GM20000 (cell line): ENCODE measurements at regions not wholly inside any gene's neighbourhood (a gene's known extent, or its start where the extent isn't known, plus 50 kb on each side); places are given as distances from the start of the nearest gene placed in this dataset.
A peak's percentile ranks its signal among the peaks of the same experiment; 100 is the strongest.

Experiments
- DNase-seq: peaks from one replicate; pipeline ENCODE4 v3.0.0; 2012; ENCODE audit warnings: low spot score
- TF ChIP-seq, protein P1 (sequence below): IDR thresholded peaks from 2 replicates; pipeline ENCODE4 v1.5.1; 2012; ENCODE audit warnings: mild to moderate bottlenecking, control low read depth; ENCODE audit errors: extremely low read depth, missing control alignments

DNA sequence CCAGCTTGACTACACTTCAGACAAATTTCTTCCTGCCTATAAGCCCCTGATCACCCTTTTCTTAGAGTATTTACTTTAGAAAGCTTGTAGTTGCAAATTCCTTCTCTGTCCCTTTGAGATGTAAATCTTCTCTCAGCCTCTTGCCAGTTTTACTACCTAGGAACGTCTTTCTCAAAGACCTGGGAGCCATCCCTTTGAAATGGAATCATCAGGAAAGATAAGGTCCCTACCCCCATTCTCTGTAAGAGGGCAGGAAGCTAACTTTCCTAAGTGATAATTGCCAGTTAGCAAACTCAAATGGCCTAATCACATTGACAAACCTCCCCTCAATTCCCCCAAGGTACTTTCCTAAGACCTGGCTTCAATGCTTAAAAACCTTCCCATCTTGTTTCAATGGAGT, 304.5 kb downstream of the MDFIC start:
- TF ChIP-seq, protein P1, sequence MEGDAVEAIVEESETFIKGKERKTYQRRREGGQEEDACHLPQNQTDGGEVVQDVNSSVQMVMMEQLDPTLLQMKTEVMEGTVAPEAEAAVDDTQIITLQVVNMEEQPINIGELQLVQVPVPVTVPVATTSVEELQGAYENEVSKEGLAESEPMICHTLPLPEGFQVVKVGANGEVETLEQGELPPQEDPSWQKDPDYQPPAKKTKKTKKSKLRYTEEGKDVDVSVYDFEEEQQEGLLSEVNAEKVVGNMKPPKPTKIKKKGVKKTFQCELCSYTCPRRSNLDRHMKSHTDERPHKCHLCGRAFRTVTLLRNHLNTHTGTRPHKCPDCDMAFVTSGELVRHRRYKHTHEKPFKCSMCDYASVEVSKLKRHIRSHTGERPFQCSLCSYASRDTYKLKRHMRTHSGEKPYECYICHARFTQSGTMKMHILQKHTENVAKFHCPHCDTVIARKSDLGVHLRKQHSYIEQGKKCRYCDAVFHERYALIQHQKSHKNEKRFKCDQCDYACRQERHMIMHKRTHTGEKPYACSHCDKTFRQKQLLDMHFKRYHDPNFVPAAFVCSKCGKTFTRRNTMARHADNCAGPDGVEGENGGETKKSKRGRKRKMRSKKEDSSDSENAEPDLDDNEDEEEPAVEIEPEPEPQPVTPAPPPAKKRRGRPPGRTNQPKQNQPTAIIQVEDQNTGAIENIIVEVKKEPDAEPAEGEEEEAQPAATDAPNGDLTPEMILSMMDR, result no peak
- DNase-seq, result no peak

DNA sequence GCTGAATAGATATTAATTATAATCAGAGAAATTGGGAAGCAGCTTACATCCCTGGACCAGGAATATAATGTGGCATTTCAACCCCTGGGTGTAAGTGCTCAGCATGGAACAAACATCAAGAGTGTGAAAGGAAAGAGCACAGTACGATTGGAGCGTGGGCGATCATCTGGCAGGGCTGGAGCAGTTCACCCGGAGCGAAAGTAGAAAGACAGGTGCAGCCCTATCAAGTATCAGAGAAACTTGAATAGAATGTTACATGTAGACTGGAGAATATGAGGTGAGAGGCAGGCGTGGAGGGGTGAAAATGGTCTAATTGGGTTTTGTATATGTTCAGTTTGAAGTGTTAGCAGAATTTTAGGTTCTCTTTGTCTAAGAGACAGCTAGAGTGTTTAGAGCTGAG, 303.0 kb downstream of the MDFIC start:
- no peak for DNase-seq
- TF ChIP-seq, protein P1, result no peak

DNA sequence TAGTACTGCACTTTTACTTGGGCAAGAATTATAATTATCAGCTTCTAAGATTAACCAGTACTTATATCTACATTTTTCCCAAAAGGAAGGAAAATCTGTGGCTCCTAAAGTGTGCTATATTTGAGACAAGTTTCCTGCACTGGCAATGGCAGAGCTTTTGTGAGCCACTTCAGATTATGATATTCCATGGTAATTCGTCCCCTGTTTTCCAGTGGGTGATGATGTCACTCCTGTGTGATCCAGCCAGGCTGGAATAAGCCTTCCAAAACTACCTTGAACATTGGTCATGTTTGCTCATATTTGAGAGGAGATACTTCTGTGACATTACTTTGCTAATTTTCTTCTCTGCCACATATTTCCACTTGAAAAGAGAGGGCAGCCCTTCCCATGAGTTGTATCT, 302.1 kb downstream of the MDFIC start:
- TF ChIP-seq, protein P1, result no peak
- DNase-seq, result no peak

DNA sequence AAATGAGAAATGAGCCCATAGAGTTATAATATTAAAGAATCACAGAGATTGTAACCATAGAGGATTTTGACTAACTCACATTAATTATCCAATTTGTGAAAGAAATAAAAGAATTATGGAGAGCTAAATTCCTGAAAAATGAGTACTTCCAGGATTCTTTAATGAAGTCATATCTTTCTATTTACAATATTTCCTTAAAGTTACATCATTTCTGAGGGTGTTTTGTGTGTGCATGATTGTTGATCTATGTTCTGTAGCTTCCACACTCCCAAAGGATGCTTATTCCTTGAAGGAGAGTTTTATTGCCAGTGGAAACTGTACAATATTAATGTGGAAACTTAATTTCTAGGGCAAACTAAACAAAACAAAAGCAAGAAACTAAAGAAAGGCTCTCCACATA, 299.6 kb downstream of the MDFIC start:
- TF ChIP-seq, protein P1, result no peak
- no peak for DNase-seq

DNA sequence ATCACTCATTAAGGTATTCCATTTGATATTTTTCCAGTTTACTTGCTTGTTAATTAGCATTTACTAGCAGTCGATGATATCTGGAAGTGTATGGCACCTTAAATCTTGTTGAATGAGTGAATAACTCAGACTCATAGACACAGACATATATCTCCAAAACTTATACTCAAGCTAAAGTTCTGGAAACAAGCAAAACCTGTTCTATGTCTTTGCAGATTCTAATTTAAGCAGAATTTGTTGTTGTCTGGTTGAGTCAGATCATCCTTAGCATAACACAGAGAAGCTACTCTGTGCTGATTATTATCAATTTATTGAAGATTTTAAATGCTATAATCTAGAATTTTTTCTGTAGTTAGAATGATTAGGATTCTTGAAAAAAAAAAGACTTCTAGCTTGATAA, 296.2 kb downstream of the MDFIC start:
- TF ChIP-seq, protein P1, result no peak
- DNase-seq, result no peak

DNA sequence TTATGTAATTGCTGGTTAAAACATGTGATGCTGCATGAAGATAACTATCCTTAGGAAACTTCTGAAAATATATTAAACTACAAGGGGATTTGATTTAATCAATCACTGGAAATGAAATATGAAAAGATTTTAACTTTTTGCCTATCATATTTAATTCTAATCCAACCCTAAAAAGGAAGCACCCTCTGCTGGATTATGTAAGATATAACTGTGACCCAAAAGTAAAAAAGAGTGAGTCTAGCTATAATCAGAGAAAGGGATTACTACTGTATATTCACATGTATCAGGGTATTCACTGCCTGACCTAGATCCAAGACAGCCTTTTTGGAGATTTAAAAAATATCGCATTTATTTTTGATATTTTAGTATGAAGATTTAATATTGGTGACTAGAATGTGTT, 295.5 kb downstream of the MDFIC start:
- DNase-seq, result peak; percentile 5

DNA sequence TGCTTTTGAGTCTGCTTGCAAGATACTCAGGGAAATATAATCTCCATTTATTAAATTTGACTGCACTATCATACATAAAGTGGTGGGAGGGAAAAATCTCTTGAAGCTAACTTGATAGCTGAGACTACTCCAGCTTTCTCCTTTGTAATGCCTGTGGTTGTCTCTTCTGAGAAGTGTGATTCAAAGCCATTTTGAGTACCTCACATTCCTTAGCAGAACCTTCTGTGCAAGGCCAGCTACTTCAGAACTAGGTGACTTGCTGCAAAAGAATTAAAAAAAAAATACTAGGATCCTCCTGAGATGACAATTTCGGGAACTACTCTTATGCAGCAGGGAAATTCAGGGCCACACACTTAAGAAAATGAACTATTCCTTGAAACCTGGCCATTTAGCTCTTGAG, 294.8 kb downstream of the MDFIC start:
- DNase-seq, result no peak
- TF ChIP-seq, protein P1, result no peak

More for the DNA sequence above, 295.5 kb downstream of the MDFIC start:
- TF ChIP-seq, protein P1, result no peak
